SK-N-MC (cell line): ENCODE measurements at regions not wholly inside any gene's neighbourhood (a gene's known extent, or its start where the extent isn't known, plus 50 kb on each side); places are given as distances from the start of the nearest gene placed in this dataset.

ENCODE experiments used
- DNase-seq: peaks from one replicate; pipeline ENCODE4 v3.0.0-alpha.2; 2011; ENCODE audit warnings: low read depth, low spot score
- H3K27ac ChIP-seq: fragments of 200-600 bp; sonication (generic); 2 replicates; pipeline ENCODE4 v1.5.1; 2016; ENCODE audit warnings: mixed run types
- H3K36me3 ChIP-seq: fragments of 200-600 bp; sonication (generic); 2 replicates; pipeline ENCODE4 v1.6.1; 2017; ENCODE audit warnings: antibody characterized with exemption, low read length, mixed read lengths; ENCODE audit not compliant: insufficient read depth
- H3K4me3 ChIP-seq: fragments of 200-600 bp; sonication (generic); 2 replicates; pipeline ENCODE4 v1.5.1; 2016
- H3K9ac ChIP-seq: fragments of 200-600 bp; sonication (generic); 2 replicates; pipeline ENCODE4 v1.8.0; 2017; ENCODE audit warnings: mixed run types, mixed read lengths; ENCODE audit not compliant: insufficient read length
- H3K9me3 ChIP-seq: fragments of 200-600 bp; sonication (generic); 2 replicates; pipeline ENCODE4 v1.6.1; 2017; ENCODE audit warnings: low read depth, mild to moderate bottlenecking, antibody characterized with exemption, low read length, moderate library complexity, mixed read lengths
- EZH2 ChIP-seq: fragments of 200-600 bp; sonication (generic); IDR thresholded peaks from one replicate; pipeline ENCODE4 v1.6.1; 2017; ENCODE audit warnings: antibody characterized with exemption
- FOXP2 ChIP-seq: optimal IDR thresholded peaks from 2 replicates; pipeline ENCODE3; 2011; ENCODE audit warnings: mild to moderate bottlenecking, moderate library complexity; ENCODE audit not compliant: insufficient read depth; ENCODE audit errors: extremely low read length, control extremely low read depth
- POLR2AphosphoS5 ChIP-seq: IDR thresholded peaks from 2 replicates; pipeline ENCODE4 v1.6.1; 2012; ENCODE audit warnings: mild to moderate bottlenecking, low read depth, low read length, borderline replicate concordance

DNA sequence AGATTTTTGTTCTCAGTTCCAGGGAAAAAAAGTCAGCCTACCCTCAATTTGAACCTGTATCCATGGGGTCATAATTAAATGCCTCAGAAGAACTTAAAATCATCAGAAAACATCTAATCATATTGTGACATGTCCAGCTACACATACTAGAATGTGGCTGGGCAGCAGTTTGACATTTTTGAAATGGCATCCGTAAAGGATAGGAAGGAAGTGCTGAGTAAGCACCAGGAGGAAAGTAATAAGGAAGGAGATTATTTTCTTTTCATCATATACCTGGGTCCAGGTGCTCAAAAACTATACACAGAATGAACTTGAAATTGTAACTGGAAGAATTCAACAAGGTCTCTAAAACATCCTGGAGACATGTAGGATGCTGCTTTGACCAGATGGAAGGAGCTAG, 116.9 kb upstream of the RAI14 start:
- no peak overlapping the region for H3K4me3 ChIP-seq
- H3K9me3 ChIP-seq: no peaks in the 10 kb centered on the region
- no peak overlapping the region for H3K9ac ChIP-seq
- no peak for TF ChIP-seq EZH2
- no peak for TF ChIP-seq FOXP2
- TF ChIP-seq POLR2AphosphoS5: no peak
- no peak for DNase-seq
- no peaks in the 10 kb centered on the region for H3K36me3 ChIP-seq
- no peak overlapping the region for H3K27ac ChIP-seq

- 0 out of 2 replicates have a peak, but pooled peaks cover 2% of the 10 kb centered on the region for H3K9me3 ChIP-seq
- H3K9ac ChIP-seq: no peak overlapping the region
- H3K4me3 ChIP-seq: no peak overlapping the region
- TF ChIP-seq FOXP2 (no peak), EZH2 (no peak)
- no peak for DNase-seq
- no peak overlapping the region for H3K27ac ChIP-seq
- no peaks in the 10 kb centered on the region for H3K36me3 ChIP-seq
Observed at GRCh38 chr5:34541067-34541466, 115.1 kb upstream of the RAI14 start.

- no peak for DNase-seq
- Histone ChIP-seq H3K36me3 (no peaks in the 10 kb centered on the region), H3K9me3 (0 out of 2 replicates have a peak, but pooled peaks cover 2% of the 10 kb centered on the region), H3K4me3 (no peak overlapping the region), H3K27ac (no peak overlapping the region), H3K9ac (no peak overlapping the region)
- TF ChIP-seq FOXP2: no peak
Observed at GRCh38 chr5:34542818-34543217, 113.3 kb upstream of the RAI14 start.

DNA sequence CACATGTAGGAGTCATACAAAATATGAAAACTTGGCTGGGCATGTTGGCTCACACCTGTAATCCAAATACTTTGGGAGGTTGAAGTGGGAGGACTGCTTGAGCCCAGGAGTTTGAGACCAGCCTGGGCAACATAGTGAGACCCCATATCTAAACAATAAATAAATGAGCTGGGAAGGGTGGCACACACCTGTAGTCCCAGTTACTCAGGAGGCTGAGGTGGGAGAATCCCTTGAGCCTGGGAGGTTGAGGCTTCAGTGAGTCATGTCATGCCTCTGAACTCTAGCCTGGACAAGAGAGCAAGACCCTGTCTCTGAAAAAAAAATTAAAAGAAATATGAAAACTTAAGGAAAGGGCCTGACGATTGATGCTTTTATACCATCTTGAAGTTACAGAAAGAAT, 112.4 kb upstream of the RAI14 start:
- Histone ChIP-seq H3K9ac (no peak overlapping the region), H3K4me3 (no peak overlapping the region), H3K36me3 (no peaks in the 10 kb centered on the region), H3K9me3 (0 out of 2 replicates have a peak, but pooled peaks cover 2% of the 10 kb centered on the region), H3K27ac (no peak overlapping the region)
- TF ChIP-seq FOXP2: no peak
- TF ChIP-seq EZH2: no peak
- no peak for TF ChIP-seq POLR2AphosphoS5
- no peak for DNase-seq

DNA sequence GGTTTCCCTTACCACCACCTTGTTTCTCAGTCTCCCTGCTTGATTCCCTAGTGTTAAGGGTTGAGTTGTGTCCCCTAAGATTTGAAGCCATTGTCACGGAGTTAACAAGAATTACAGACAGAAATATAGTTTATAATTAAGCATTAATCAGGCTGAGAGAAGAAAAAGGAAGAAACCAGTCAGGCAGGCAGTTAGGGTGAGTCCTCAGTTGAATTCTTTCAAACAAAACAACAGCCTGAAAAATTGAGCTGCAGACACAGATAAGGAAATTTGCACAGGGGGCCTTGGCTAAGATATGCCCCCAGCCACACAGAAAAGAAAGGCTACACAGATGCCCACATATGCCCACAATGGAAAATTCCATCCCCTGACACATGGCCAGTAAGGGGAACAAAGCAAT, 111.7 kb upstream of the RAI14 start:
- H3K9ac ChIP-seq: no peak overlapping the region
- H3K9me3 ChIP-seq: 0 out of 2 replicates have a peak, but pooled peaks cover 2% of the 10 kb centered on the region
- H3K36me3 ChIP-seq: no peaks in the 10 kb centered on the region
- H3K4me3 ChIP-seq: no peak overlapping the region
- no peak for TF ChIP-seq EZH2
- no peak for TF ChIP-seq POLR2AphosphoS5
- no peak for TF ChIP-seq FOXP2
- H3K27ac ChIP-seq: no peak overlapping the region
- DNase-seq: no peak

DNA sequence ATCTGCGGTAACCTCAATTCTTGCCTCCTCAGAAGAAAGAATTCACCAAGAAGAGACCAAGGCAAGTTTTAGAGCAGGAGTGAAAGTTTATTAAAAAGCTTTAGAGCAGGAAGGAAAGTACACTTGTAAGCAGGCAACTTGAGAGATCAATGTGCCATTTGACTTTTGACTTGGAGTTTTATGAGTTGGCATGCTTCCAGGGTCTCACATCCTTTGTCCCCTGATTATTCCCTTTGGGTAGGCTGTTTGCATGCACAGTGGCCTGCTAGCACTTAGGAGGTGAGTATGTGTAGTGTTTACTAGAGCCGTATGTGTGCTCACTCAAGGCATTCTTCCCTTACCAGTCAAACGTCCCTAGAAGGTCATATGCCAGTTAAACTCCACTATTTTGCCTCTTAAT, 111.0 kb upstream of the RAI14 start:
- no peak overlapping the region for H3K4me3 ChIP-seq
- 0 out of 2 replicates have a peak, but pooled peaks cover 2% of the 10 kb centered on the region for H3K9me3 ChIP-seq
- no peak for DNase-seq
- no peaks in the 10 kb centered on the region for H3K36me3 ChIP-seq
- H3K9ac ChIP-seq: no peak overlapping the region
- no peak for TF ChIP-seq EZH2
- no peak for TF ChIP-seq POLR2AphosphoS5
- TF ChIP-seq FOXP2: no peak
- no peak overlapping the region for H3K27ac ChIP-seq

DNA sequence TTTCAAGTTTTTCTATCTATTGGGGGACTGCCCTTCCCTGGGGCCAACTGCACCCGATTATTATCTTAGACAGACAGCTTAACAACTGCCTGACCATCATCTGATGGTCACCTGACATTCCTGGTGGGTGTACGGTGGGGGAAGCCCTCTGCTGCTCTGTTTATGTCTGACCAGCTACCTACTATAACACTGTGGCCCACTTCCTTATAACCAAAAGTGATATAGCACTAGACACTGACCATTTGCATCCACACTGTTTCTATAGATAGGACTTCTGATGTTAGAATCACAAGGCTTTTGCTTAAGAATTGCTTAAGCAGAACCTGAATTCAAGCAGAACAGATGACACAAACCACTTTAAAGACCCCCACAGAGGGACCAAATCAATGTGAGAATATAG, 110.5 kb upstream of the RAI14 start:
- no peak for TF ChIP-seq EZH2
- TF ChIP-seq FOXP2: no peak
- TF ChIP-seq POLR2AphosphoS5: no peak
- H3K9me3 ChIP-seq: 0 out of 2 replicates have a peak, but pooled peaks cover 2% of the 10 kb centered on the region
- no peak overlapping the region for H3K4me3 ChIP-seq
- H3K27ac ChIP-seq: no peak overlapping the region
- H3K36me3 ChIP-seq: no peaks in the 10 kb centered on the region
- DNase-seq: no peak
- no peak overlapping the region for H3K9ac ChIP-seq

DNA sequence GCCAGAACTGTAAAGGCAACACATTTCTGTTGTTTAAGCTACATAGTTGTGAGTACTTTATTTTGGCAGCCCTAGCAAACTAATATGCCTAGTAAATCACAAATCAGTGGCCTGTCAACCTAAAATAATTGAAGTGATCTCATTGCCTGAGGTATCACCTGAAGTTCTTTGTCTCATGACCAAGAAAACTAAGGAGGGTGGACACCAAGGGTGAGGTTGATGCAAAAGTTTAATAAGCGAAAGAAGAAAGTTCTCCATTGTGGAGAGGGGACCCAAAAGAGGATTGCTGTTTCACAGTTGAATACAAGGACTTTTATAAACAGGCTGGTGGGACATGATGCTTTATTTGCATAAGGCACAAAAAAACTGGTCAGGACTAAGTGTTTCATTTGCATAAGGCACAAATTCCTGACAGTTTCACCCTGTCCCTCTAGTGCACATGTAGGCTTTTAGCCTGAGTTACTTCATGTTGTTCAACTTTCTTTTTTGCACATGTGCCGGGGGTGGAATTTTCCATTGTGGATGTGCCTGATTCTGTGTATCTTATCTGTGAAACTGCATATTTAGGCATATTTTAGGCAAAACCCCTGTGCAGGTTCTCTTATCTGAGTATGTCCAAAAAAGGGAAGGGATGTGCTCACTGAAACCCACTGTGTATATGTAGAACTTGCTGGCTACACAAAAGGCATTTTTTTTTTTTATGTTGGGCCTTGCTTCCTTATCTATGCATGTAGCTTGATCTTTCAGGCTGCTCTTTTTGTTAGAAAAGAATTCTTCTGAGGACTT, 108.6 kb upstream of the RAI14 start:
- 0 out of 2 replicates have a peak, but pooled peaks cover 2% of the 10 kb centered on the region for H3K9me3 ChIP-seq
- no peak overlapping the region for H3K4me3 ChIP-seq

GRCh38 chr5:34548086-34548403, 108.1 kb upstream of the RAI14 start:
- no peak for DNase-seq
- TF ChIP-seq EZH2 (no peak), POLR2AphosphoS5 (no peak), FOXP2 (no peak)
- Histone ChIP-seq H3K36me3 (no peaks in the 10 kb centered on the region), H3K4me3 (no peak overlapping the region), H3K27ac (no peak overlapping the region), H3K9me3 (0 out of 2 replicates have a peak, but pooled peaks cover 2% of the 10 kb centered on the region), H3K9ac (no peak overlapping the region)

More for the DNA sequence above, 108.6 kb upstream of the RAI14 start:
- no peaks in the 10 kb centered on the region for H3K36me3 ChIP-seq
- no peak overlapping the region for H3K27ac ChIP-seq
- H3K9ac ChIP-seq: no peak overlapping the region
- TF ChIP-seq EZH2 (no peak), FOXP2 (no peak), POLR2AphosphoS5 (no peak)
- no peak for DNase-seq
